MCF 10A (cell line): ENCODE measurements at regions not wholly inside any gene's neighbourhood (a gene's known extent, or its start where the extent isn't known, plus 50 kb on each side); places are given as distances from the start of the nearest gene placed in this dataset.

Experiments used
- BruUV-seq: library from RNA; stranded (reverse); fragments of 400-500 nt; replicated peaks from 2 replicates; lab custom pipeline; 2021; lab: Mats Ljungman, UMichigan
- CTCF ChIA-PET: fragments of 300-600 bp; sonication (Branson Sonifier 250); formaldehyde crosslinking; extraction: SDS; loops from one replicate; lab custom pipeline; 2021; ENCODE audit warnings: antibody characterized with exemption, inconsistent platforms; lab: Yijun Ruan, JAX
- POLR2A ChIA-PET: fragments of 300-600, 350-650 bp; sonication (Branson Sonifier 250); formaldehyde crosslinking; extraction: SDS; loops from one replicate; lab custom pipeline; 2020; ENCODE audit warnings: antibody characterized with exemption, inconsistent platforms; lab: Yijun Ruan, JAX
- DNase-seq: peaks from one replicate; pipeline ENCODE4 v3.0.0-alpha.2; 2018; ENCODE audit not compliant: unreplicated experiment
- H3K27ac Mint-ChIP-seq: one replicate; pipeline ENCODE4 v1.8.0; 2022; ENCODE audit warnings: mild to moderate bottlenecking, low read depth, mixed read lengths; ENCODE audit not compliant: unreplicated experiment
- H3K27me3 Mint-ChIP-seq: one replicate; pipeline ENCODE4 v1.8.0; 2022; ENCODE audit warnings: mixed read lengths; ENCODE audit not compliant: insufficient read depth, unreplicated experiment
- H3K36me3 Mint-ChIP-seq: one replicate; pipeline ENCODE4 v1.8.0; 2022; ENCODE audit warnings: mild to moderate bottlenecking, moderate library complexity, mixed read lengths; ENCODE audit not compliant: insufficient read depth, unreplicated experiment
- H3K4me1 Mint-ChIP-seq: one replicate; pipeline ENCODE4 v1.8.0; 2022; ENCODE audit warnings: mixed read lengths; ENCODE audit not compliant: insufficient read depth, unreplicated experiment
- H3K4me3 Mint-ChIP-seq: one replicate; pipeline ENCODE4 v1.8.0; 2022; ENCODE audit warnings: mild to moderate bottlenecking, moderate library complexity, mixed read lengths; ENCODE audit not compliant: unreplicated experiment
- H3K9me3 Mint-ChIP-seq: one replicate; pipeline ENCODE4 v1.8.0; 2022; ENCODE audit warnings: mixed read lengths; ENCODE audit not compliant: unreplicated experiment
- CTCF ChIP-seq: fragments of 200-600 bp; IDR thresholded peaks from one replicate; pipeline ENCODE4 v1.8.0; 2022; ENCODE audit warnings: antibody characterized with exemption, mild to moderate bottlenecking; ENCODE audit not compliant: unreplicated experiment
- intact Hi-C: fragments of 100-400 bp; cut with micrococcal nuclease; formaldehyde crosslinking; loops from 2 replicates; pipeline ENCODE4 v1.14.1; 2022

- no peaks in the 10 kb centered on the region for H3K27me3 Mint-ChIP-seq
- no peak overlapping the region for H3K27ac Mint-ChIP-seq
- BruUV-seq = no TSS peak
- H3K9me3 Mint-ChIP-seq = no peaks in the 10 kb centered on the region
- H3K4me3 Mint-ChIP-seq = no peak overlapping the region
- no peaks in the 10 kb centered on the region for H3K4me1 Mint-ChIP-seq
- POLR2A ChIA-PET = no interaction called here
- no peak for DNase-seq
- CTCF ChIA-PET = no interaction called here
- TF ChIP-seq CTCF = no peak
- intact Hi-C loops = no loop called here
- H3K36me3 Mint-ChIP-seq = no peaks in the 10 kb centered on the region
Observed at GRCh38 chr3:174336784-174337183, 522.4 kb upstream of the NAALADL2 start.

GRCh38 chr3:174337227-174337626 is 521.9 kb upstream of the NAALADL2 start:
- ChIA-PET CTCF (interaction anchor here (0.7 kb wide), 1 partner anchor 924 kb away, joined by 3 read pairs; no protein-coding TSS in a partner anchor), POLR2A (no interaction called here)
- TF ChIP-seq CTCF = no peak
- no peak overlapping the region for H3K4me3 Mint-ChIP-seq
- BruUV-seq = no TSS peak
- no peaks in the 10 kb centered on the region for H3K36me3 Mint-ChIP-seq
- H3K9me3 Mint-ChIP-seq = no peaks in the 10 kb centered on the region
- no peak for DNase-seq
- H3K27me3 Mint-ChIP-seq = no peaks in the 10 kb centered on the region
- H3K27ac Mint-ChIP-seq = no peak overlapping the region
- H3K4me1 Mint-ChIP-seq = no peaks in the 10 kb centered on the region
- intact Hi-C loops = no loop called here

- Mint-ChIP-seq H3K36me3 (no peaks in the 10 kb centered on the region), H3K27ac (no peak overlapping the region), H3K27me3 (no peaks in the 10 kb centered on the region), H3K4me3 (no peak overlapping the region), H3K9me3 (no peaks in the 10 kb centered on the region), H3K4me1 (no peaks in the 10 kb centered on the region)
- intact Hi-C loops = no loop called here
- DNase-seq = no peak
- no TSS peak for BruUV-seq
- ChIA-PET POLR2A (no interaction called here), CTCF (no interaction called here)
- no peak for TF ChIP-seq CTCF
Observed at GRCh38 chr3:174340624-174341587, 518.2 kb upstream of the NAALADL2 start.

GRCh38 chr3:174342171-174342570 is 517.0 kb upstream of the NAALADL2 start:
- Mint-ChIP-seq H3K9me3 (no peaks in the 10 kb centered on the region), H3K36me3 (no peaks in the 10 kb centered on the region), H3K27ac (no peak overlapping the region), H3K4me1 (no peaks in the 10 kb centered on the region), H3K27me3 (no peaks in the 10 kb centered on the region), H3K4me3 (no peak overlapping the region)
- TF ChIP-seq CTCF = no peak
- no TSS peak for BruUV-seq
- POLR2A ChIA-PET = no interaction called here
- DNase-seq = no peak
- CTCF ChIA-PET = interaction anchor here (0.6 kb wide), 1 partner anchor 241 kb away, joined by 3 read pairs; no protein-coding TSS in a partner anchor
- intact Hi-C loops = no loop called here
